HCEC 1CT (cell line): ENCODE measurements at regions not wholly inside any gene's neighbourhood (a gene's known extent, or its start where the extent isn't known, plus 50 kb on each side); places are given as distances from the start of the nearest gene placed in this dataset.

Source experiments
- DNase-seq: peaks from one replicate; pipeline ENCODE4 v3.0.0-alpha.2; 2017

DNA sequence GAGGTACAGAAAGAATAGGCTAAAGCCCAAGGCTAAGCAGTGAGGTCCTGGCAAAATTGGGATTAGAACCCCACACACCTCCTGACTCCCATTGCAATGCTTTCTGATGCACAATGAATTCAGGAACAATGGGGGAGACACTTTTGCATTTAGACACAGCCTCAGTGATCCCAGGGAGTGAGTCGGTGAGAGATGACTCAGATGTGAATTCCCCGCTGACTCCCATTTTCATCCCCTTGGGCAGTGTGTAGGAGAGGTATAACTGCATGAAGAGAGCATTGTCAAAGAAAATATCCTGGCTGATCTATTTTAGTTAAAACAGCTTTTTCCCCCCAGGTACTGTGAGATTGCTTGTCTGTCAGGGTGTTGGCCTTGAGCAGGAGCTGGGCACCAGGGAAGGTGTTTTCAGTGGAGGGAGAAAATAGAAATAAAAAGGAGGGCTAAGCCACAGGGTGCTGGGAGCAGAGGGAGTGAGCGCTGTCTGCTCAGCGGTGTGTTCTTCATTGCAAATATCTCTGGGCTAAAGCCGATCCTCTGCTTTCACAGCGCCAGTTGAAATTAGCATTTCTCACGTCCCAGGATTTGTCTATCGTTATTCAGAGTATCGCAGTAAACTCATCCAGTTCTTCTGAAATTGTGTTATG lies 247.7 kb upstream of the PTBP2 start:
- DNase-seq, result peak; percentile 33

DNA sequence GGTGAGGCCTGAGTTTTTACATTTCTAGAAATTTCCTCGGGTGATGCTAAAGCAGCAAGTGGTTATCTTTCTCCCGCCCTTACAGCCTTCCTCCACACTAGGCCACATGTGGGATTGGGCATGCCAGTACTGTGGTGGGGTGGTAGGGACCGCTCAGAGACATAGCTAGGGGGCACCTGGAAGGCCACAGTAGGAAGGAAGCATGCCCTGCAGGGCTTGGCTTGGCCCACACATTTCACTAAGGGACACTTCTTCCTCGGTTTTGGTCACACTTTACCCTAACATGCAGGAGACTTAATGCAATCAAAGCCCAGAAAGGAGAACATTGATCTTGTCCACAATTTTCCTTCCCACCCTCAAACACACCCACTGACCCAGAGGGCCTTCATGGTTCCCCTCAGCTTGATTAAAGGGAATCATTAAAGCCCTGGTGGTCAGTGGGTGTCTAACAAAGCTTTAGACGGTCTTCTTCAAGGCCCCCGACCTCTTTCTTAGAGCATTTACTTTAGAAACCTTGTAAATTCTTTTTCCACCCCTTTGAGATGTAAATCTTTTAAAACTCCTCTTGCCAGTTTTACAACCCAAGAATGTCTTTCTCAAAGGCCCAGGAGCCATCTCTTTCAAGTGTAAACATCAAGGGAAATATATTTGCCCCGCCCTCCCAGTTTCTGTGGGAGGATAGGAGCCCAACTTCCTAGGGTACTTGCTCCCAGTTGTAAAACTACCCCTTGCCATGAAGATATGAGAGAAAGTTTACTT lies 246.4 kb upstream of the PTBP2 start:
- no peak for DNase-seq

DNA sequence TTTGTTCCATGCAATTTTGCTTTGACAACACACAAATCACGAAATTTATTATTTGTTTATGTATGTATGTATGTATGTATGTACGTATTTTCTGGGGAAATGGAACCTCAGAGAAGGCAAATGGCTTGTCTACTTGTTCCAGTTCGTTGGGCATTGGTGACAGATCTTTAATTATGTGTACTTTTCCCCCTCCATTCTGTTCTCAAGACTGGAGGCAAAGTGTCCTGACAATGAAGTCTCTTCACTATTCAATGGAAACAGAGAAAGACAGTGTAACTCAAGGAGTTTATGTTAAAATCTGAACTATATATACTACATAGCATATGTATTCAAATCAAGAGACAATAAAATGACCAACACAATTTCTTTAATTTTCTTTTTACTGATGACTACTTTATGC lies 245.7 kb upstream of the PTBP2 start:
- DNase-seq, result no peak

DNA sequence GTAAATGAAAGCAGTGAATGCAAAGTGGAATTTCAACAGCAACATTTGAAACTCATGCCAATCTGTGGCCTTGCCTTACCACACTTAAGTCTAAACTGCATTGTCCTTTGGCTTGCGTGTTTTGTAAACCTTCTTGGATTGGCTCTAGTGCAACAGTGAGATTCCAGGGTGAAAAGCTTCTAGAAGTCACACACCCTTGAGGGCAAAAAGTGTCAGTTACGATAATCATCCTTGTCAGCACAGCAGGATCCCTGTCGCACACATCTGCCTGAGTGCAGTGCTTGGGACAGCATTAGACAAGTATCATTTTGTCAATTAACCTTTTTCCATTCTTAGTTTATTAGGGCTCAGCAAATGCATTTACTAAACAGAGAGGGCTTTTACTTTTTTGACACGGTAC lies 243.4 kb upstream of the PTBP2 start:
- no peak for DNase-seq

DNA sequence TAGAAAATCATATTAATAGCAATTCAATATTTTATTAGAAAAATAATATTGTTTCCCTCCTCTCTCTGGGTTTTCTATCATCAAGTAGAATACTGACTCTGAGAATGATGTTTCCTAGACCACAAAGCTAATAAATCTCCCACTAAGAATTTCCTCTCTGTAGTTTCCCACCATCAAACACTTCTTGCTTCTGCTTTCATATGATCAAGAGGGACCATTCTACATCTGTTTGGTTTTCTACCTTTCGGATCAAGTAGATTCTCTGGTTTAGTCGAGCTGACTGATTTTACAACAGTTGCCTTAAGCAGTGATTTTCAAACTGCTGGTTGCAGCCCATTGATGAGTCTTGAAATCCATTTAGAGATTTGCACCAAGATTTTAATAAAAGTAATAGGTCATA lies 240.2 kb upstream of the PTBP2 start:
- DNase-seq, result no peak

DNA sequence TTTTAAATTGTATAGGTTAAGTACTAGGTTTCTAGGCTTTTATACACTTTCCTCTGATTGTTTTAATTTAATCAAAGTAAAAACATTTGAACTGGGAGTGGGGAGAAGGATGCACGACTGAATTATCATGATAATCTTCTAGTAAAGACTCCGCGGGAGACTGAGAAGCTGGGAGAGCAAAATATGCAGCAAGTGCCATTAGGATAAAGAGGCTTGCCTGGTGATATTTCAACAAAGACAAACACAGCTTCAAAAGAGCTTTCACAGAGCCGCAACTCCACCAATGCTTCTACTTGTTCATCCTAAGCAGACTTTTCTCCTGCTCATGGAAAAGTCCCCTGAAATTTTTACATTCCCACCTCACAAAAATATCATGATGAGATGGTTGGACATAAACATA lies 239.0 kb upstream of the PTBP2 start:
- no peak for DNase-seq

DNA sequence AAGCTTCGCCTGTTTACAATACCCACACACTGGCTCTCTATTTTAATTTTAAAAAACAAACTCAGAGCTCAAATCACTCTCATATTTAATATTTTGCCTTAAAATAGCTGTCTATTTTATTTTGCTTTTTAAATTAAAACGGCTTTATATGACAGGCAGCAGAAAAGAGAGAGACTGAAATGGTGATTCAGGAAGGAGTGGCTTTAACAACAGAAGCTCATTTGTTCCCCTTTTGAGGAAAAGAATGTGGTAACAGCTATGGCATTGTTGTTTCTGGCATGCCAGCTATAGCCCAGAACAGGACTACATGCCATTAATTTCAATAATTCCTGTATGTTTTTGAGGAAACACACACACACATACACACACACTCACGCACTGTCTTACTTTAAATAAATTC lies 234.2 kb upstream of the PTBP2 start:
- no peak for DNase-seq

DNA sequence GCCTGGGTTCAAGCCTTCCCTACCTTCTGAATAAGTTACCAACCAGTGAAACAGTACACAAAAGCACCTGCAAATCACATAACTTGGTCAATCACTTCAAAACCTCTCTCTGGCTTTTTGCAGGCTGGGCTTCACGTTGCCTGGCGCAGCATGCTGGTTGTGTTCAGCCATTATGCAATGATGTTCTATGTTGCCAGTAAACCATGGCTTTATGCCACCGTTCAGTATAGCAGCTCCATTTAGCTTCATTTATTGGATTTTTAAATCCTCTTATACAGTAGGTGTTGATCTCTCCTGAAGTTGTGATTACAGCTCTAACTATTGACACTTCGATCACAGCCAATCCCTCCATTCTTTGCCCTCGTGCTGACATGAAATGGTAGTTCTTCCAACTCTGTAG lies 233.6 kb upstream of the PTBP2 start:
- no peak for DNase-seq

DNA sequence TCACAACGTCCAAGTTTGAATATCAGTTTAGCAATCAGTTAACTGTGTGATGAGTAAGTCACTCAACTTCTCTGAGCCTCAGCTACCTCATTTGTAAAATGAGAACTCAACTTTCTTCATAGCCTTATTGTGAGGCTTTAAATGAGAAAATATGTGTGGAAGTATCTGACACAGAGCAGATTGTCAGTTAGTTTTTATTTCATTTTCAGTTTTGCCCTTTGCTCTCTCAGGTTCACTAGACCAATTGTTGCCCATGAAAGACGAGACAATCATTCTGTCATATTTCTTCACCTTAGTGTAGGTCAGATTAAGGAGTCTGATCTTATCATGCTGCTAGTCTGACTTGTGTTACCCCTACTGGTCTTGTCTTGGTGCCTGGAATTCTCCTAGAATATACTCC lies 232.8 kb upstream of the PTBP2 start:
- no peak for DNase-seq

DNA sequence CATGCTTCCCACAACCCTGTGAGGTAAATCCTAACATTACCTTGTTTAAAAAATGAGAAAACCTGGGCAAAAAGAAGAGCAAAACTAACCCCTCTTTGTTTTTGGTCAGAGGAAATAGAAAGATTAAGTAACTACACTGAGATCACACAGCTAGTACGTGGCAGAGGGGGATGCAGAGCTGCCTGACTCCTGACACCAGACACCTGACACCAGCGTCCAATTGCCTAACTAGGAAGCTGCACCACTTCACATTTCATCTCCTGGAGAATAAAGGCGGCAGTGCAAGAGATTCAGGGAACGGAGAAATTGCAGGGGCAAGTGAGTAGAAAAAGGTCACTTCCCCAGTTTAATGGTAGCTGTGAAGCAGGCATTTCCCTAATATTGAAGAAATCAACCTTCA lies 229.3 kb upstream of the PTBP2 start:
- DNase-seq, result no peak

DNA sequence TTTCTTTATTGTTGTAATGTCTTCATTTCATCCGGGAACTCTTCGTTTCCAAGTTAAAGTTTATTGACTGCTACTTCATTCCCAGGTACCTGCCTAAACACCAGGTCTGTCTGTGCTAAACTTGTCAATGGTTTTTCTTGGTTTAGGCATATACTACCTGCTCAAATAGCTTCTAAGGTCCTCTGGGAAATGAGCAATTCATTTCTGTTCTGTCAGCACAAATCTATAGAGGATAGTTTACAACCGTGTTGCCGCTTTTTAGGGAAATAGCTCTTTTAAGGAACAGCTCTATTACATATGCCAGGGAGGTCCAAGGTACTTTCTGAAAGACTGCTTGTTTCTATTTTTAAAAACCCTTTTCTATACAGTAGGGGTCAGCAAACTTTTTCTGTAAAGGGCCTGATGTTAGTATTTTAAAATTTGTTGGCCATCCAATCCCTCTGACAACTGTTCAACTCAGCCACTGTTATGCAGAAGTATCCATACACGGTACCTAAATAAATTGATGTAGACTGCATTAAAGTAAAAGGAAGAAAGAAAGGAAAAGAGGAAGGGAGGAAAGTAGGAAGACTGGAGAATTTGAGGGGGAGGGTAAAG lies 222.7 kb upstream of the PTBP2 start:
- DNase-seq, result no peak

DNA sequence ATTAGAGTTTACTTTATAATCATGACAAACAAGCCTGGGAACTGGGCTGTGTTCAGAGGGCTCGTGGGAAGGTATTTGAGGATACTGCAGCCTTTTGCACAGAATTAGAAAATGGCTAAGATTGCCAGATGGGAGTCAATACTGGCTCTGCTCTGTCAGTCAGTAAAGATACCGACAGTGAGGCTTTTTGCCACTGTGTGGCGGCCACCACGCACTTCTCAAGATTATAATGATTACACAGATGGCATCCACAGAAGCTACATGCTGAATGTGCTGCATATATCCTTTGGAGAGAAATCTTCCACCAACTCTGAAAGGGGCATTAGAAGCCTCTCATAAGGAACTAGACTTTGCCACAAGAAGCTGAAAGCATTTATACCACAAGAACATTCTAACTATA lies 213.4 kb upstream of the PTBP2 start:
- DNase-seq, result no peak

DNA sequence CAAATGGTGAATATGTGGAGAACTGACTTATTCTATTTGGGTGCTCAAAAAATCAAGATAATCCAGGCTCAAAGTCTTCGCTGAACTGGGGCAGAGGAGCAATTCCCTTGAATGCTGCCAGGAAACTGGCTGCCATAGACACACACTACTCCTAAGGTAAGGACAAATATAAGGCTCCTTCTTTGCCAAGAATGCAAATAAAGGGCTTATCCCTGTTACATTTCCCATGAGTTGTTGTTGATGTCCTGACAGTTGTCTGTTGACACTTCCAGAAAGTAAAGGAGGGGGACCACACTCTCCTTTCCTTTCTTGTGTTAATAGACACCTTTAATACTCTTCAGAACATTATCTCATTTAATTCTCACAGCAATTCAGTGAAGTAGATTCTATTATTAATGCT lies 212.2 kb upstream of the PTBP2 start:
- DNase-seq, result no peak

DNA sequence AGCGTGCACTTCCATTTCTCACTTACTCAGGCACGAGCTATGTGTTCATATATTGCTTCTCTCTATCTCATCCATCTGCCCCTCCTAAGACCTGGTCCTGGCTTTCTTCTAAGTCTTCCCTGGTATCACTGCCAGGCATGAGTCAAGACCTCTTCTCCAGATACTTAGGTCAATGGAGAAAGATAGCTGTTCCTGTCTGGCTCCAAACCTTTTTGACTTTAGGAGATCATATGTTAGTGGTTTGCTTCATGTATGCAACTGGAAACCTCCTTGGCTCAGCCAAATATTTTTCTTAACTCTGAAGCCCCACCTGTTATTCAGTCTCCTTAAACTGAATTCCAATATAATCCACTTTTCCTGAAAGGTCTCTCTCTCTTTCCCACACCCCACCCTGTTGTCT lies 211.6 kb upstream of the PTBP2 start:
- no peak for DNase-seq

DNA sequence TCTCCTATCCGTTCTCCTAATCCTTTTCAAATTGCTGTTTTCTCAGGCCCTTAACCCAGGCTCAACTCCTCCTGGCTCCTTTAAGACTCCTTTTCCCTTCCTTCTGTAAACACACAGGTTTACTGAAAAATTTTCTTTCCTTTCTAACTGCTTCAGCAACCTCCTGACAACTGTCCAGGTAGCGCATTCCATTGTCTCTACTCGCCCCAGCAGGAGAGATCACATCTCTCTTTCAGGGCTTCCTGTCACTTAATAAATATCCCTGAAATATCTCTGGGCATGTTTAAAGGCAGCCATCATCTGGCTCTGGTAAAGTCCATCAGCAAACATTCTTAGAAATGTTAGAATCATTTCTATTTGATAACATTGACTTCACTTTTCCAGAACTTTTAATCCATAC lies 211.2 kb upstream of the PTBP2 start:
- no peak for DNase-seq

DNA sequence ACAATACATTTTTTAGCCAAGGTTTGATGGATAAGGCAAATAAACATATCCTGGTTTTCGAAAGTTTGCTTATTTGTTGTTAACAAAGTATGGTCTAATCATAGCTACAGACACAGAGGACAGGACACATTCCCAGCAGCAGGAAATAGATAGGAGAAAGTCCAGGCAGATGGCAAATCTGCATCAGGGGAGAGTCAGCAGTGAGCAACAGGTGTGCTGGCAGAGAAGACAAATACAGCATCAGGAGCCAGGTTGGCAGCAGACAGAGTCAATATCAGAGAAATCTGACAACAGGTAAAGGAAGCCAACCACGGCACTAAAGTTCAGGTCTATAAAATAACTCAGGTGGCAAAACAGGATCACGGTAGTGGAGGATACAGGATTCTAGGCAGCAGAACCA lies 210.7 kb upstream of the PTBP2 start:
- no peak for DNase-seq

DNA sequence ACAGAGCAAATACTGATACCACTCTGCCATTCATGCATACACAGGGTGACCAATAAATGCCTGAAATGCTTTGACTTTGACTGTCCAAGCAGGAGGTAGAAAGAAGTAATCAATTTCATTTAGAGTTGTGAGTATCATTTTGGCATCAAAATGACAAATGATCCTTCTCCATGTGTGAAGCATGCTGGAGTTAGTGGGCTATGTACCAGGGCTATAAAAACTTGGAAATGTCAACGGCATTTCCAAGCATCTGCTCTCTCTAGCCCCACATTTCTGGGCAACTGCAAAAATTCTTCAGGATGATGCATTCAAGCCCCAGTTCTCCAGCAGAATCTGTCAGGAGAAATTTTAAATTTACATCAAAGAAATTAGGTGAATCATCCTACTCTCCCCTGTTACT lies 208.4 kb upstream of the PTBP2 start:
- no peak for DNase-seq

DNA sequence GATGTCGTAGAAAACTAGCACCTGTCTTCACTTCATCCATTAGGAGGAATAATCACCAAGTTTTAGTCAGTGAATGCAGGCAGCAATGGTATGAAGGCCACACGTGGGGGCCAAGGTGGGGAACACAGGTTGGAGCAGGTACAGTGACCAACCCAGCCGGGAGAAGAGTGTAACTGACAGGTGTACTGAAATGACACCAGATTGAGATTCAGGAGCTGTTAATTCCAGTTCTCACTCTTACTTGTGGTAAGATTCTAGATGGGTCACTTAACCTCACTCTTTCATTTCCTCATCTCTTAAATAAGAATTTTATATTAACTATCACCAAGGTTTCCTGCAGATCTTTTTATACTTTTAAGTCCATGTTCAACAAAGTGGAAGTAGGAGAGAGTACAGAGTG lies 206.2 kb upstream of the PTBP2 start:
- DNase-seq, result no peak

DNA sequence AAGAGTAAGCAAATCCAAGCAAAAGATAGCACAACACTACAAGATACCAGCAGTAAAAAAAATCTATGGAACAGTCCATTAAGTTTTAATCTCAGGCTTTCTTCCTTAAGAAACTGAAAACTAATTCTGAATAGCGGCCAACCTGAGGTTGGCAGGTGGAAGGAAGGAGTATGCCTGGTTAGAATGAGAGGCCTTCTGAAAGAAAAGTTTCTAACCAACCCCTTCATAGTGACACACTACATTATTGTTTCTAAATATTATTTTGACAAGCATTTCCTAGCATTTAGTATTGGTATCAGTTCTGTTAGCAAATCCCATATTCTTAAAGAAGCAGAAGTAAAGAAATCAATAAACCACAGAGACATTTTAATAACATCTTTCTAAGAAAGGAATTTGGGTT lies 205.7 kb upstream of the PTBP2 start:
- DNase-seq, result no peak

DNA sequence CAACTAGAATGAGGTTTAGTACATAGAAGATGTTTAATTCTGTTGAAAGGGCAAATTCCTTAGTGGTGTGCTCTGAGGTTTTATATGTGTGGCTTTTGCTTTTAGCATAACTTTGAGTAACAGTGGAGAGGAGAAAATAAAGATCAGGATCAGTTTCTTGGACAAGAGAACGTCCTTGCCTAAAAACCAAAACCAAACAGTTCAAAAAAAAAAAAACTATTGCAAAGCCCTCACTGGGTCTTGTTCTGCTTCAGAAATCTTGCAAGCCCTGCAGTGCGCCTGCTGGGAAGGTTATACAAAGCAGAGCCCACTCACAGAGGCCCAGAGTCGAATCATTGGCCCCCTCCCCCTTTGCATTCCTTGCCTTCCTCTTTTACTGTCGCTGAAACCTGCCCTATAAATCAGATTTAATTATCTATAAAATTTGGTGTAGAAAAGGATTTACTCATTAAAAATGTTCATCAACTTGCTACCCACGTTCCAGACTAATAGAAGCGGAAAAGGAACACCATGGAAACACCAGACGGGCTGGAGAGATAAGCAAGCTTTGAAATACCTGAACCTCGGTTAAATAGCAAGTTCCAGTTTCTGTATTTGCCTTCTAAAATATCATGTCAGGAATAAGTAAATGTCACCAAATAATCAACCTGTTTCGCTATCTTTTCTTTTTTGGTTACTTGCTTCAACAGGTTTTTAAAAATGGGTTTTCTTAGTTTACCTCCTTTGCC lies 201.6 kb upstream of the PTBP2 start:
- no peak for DNase-seq

DNA sequence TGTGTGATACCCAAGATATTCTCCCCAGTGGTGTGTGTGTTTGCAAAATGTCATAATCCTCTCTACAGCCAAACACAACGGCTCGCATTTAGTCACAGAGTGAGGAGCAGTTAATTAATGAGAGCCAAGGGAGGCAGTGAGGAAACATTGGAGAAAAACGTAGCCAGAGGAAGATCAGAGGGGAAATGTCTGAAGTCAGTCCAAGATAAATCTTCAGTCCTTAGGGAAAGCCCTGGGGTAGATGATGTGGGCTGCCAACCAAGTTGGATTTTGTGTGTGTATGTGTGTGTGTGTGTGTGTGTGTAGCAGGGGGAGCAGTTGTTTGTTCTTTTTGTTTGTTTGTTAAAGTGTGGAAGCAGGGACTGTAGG lies 201.0 kb upstream of the PTBP2 start:
- no peak for DNase-seq

DNA sequence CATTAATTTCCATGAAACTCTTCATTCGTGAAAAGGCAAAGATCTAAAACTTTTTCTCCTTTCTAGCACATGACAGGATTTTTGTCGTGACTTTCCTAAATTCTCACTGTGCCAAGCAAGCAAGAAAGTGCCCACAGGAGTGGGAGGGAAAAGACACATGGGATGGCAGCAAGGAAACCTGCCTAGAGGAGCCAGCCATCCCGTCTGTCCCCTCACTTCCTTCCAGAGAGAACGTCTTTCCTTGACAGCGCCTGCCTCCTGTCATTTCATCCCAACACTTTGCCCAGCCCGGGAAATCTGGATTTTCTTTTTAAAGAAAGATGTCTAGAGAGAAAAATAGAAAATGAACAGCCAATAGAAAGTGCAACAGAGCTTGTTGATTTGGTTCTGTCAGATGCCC lies 200.6 kb upstream of the PTBP2 start:
- DNase-seq, result no peak

DNA sequence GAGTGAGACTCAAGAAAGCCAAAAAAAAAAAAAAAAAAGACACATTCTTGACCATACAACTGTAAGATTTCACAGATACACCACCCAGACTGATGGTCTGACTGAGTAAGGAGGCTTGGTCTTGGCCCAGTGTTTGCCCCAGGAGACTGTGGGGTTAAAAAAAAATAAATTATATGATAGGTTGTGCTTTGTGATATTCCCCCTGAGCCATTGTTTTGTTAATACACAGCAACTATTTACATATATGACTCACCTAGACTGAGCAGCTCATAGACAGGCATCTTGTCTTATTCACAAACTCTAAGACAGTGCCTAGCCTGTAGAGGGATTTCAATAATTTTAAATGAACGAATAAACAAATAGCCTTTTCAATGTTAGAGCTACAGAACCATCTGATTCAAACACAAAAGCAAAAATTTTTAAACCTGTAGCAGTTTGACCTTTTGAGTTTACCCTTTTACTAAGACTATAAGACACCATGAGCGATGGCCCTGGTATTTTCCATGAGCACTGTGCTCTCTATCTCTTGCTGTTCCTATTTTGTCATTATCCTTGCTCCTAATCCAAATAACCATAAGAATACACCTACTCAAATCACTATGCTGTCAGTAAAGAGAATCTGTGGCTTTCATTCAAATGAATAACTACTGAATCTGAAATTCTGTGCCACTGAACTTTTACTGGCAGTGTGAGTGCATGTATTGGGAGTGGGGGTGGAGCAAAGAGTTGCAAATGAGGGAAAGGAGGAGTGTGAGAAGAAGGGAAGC lies 199.4 kb upstream of the PTBP2 start:
- DNase-seq, result peak; percentile 64
